ENCODE measurements at regions not wholly inside any gene's neighbourhood (a gene's known extent, or its start where the extent isn't known, plus 50 kb on each side); places are given as distances from the start of the nearest gene placed in this dataset.

DNA sequence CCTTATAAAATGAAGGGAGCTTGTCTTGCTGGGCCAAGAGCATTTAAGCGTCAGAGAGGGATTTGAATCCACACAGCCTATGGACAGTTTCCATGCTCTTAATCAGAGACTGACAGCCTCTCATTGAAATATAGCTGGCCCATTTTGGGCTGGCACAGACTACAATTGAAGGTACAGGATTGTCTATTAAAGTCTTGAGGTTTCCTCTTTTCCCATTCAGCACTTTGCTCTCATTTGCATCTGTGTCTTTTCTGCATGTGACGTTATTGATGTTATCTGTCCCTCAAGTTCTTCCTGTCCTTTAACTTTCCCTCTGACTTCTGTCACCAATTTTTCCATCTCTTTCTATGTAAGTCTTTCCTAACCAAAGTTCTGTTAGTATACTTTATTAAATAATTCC, 133.3 kb upstream of the SFRP2 start:
- TF ChIP-seq, protein P1, sequence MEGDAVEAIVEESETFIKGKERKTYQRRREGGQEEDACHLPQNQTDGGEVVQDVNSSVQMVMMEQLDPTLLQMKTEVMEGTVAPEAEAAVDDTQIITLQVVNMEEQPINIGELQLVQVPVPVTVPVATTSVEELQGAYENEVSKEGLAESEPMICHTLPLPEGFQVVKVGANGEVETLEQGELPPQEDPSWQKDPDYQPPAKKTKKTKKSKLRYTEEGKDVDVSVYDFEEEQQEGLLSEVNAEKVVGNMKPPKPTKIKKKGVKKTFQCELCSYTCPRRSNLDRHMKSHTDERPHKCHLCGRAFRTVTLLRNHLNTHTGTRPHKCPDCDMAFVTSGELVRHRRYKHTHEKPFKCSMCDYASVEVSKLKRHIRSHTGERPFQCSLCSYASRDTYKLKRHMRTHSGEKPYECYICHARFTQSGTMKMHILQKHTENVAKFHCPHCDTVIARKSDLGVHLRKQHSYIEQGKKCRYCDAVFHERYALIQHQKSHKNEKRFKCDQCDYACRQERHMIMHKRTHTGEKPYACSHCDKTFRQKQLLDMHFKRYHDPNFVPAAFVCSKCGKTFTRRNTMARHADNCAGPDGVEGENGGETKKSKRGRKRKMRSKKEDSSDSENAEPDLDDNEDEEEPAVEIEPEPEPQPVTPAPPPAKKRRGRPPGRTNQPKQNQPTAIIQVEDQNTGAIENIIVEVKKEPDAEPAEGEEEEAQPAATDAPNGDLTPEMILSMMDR (IDR thresholded peaks at IDR 0.05), result no peak
- TF ChIP-seq EZH2 (IDR thresholded peaks at IDR 0.05; ENCODE audit: borderline replicate concordance, insufficient read depth, low read depth, low read length, poor library complexity, severe bottlenecking), result no peak
